Stimulated activated CD4-positive, alpha-beta T cell treated with anti-CD3 and anti-CD28 coated beads, Interleukin-2, amount 100 ng/mL, for 24 hours (primary cell): ENCODE measurements at regions not wholly inside any gene's neighbourhood (a gene's known extent, or its start where the extent isn't known, plus 50 kb on each side); places are given as distances from the start of the nearest gene placed in this dataset.
"Not testable (repeated sequence)": the region's sequence is repeated elsewhere in the genome, so short reads cannot be mapped to it uniquely, and the experiment has no call there.

Experiments used
- DNase-seq, 2 donors: peaks; one replicate each; pipeline ENCODE4 v3.0.0-alpha.2; 2020

- DNase-seq: no peak
Observed at GRCh38 chr1:166507347-166507746, 331.9 kb upstream of the POGK start.

GRCh38 chr1:166511761-166512160, 327.5 kb upstream of the POGK start:
- no peak for DNase-seq

- no peak for DNase-seq
Observed at GRCh38 chr1:166514067-166514466, 325.2 kb upstream of the POGK start.

GRCh38 chr1:166527752-166528151, 311.5 kb upstream of the POGK start:
- DNase-seq: no peak

GRCh38 chr1:166538646-166539045, 300.6 kb upstream of the POGK start:
- DNase-seq: no peak

- DNase-seq: no peak
Observed at GRCh38 chr1:166544036-166544435, 295.2 kb upstream of the POGK start.

- no peak for DNase-seq
Observed at GRCh38 chr1:166544561-166544960, 294.7 kb upstream of the POGK start.

GRCh38 chr1:166552706-166553105, 286.6 kb upstream of the POGK start:
- DNase-seq: no peak

- no peak for DNase-seq
Observed at GRCh38 chr1:166570954-166571353, 268.3 kb upstream of the POGK start.

GRCh38 chr1:166573199-166573598, 266.1 kb upstream of the POGK start:
- no peak for DNase-seq

GRCh38 chr1:166579557-166580501, 259.4 kb upstream of the POGK start:
- no peak for DNase-seq

GRCh38 chr1:166588741-166589140, 250.5 kb upstream of the POGK start:
- no peak for DNase-seq

GRCh38 chr1:166590161-166590560, 249.1 kb upstream of the POGK start:
- DNase-seq: no peak

GRCh38 chr1:166594646-166595045, 244.6 kb upstream of the POGK start:
- no peak for DNase-seq

GRCh38 chr1:166597516-166597915, 241.8 kb upstream of the POGK start:
- no peak for DNase-seq

- no peak for DNase-seq
Observed at GRCh38 chr1:166600574-166600973, 238.7 kb upstream of the POGK start.

GRCh38 chr1:166601650-166602278, 237.5 kb upstream of the POGK start:
- no peak for DNase-seq

GRCh38 chr1:166602801-166603200, 236.5 kb upstream of the POGK start:
- DNase-seq: not testable (repeated sequence)

GRCh38 chr1:166603296-166603695, 236.0 kb upstream of the POGK start:
- DNase-seq: no peak

- no peak for DNase-seq
Observed at GRCh38 chr1:166605137-166605536, 234.1 kb upstream of the POGK start.

- no peak for DNase-seq
Observed at GRCh38 chr1:166612886-166613285, 226.4 kb upstream of the POGK start.

GRCh38 chr1:166616206-166616605, 223.1 kb upstream of the POGK start:
- no peak for DNase-seq

GRCh38 chr1:166626711-166627110, 212.6 kb upstream of the POGK start:
- no peak for DNase-seq

GRCh38 chr1:166627558-166627957, 211.7 kb upstream of the POGK start:
- DNase-seq: no peak
